NCI-H510A (cell line): ENCODE measurements at regions not wholly inside any gene's neighbourhood (a gene's known extent, or its start where the extent isn't known, plus 50 kb on each side); places are given as distances from the start of the nearest gene placed in this dataset.

Experiments
- DNase-seq: peaks from one replicate; lab custom pipeline; 2025; lab: John Stamatoyannopoulos, UW

- no peak for DNase-seq
These were observed 72.6 kb upstream of the SEMA6D start for GRCh38 chr15:47644722-47645121.

- DNase-seq = no peak
These were observed 66.7 kb upstream of the SEMA6D start for GRCh38 chr15:47650564-47650963.

- DNase-seq = no peak
These were observed 65.0 kb upstream of the SEMA6D start for GRCh38 chr15:47652328-47652727.

GRCh38 chr15:47652844-47653243 lies 64.5 kb upstream of the SEMA6D start:
- no peak for DNase-seq

- no peak for DNase-seq
These were observed 55.6 kb upstream of the SEMA6D start for GRCh38 chr15:47661661-47662180.

- no peak for DNase-seq
These were observed 54.2 kb upstream of the SEMA6D start for GRCh38 chr15:47663101-47663500.
